EH (cell line): ENCODE measurements at regions not wholly inside any gene's neighbourhood (a gene's known extent, or its start where the extent isn't known, plus 50 kb on each side); places are given as distances from the start of the nearest gene placed in this dataset.
"Not testable (repeated sequence)": the region's sequence is repeated elsewhere in the genome, so short reads cannot be mapped to it uniquely, and the experiment has no call there.

Experiments
- DNase-seq: peaks from one replicate; pipeline ENCODE4 v3.0.0-alpha.2; 2015; ENCODE audit warnings: low read depth

DNA sequence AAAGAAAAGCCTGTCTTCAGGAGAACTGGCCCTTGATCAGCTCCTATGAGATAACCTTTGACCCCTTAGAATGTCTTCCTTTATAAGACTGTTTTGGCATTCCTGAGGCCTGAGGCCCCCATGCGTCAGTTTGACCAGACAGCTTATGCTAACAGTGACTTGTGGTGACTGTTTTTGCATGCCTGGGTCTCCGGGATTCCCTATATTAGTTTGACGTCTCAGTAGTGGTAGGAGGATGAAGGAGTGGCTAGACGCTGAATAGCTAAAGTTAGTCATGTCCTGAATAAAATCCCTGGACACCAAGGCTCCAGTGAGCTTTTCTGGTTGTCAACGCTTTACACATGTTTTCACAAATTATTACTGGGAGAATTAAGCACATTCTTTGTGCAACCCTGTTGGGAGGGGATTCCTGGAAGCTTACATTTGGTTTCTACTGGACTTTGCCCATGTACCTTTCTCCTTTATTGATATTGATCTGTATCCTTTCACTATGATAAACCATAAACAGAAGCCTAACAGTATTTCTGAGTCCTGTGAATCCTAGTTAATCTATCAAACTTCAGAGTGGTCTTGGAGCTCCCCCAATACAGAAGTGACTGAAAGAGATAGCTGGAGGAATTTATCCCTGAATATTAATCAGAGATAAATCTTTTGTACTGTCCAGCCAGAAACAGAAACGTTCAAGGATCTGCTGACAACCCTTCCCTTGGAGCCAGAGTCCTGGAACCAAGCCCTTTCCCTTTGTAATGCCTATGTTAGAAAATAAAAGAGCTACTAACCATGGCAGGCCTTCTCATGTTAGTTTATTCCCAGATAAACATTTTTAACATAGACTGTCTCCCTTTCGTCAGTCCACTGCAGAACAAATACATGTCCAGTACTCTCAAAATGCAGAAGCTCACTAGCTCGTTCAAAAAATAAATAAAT lies 479.2 kb downstream of the RPS29 start:
- no peak for DNase-seq

- DNase-seq, result no peak
These were observed 480.2 kb downstream of the RPS29 start for GRCh38 chr14:49105956-49106355.

- DNase-seq, result no peak
These were observed 480.7 kb downstream of the RPS29 start for GRCh38 chr14:49105512-49105911.

DNA sequence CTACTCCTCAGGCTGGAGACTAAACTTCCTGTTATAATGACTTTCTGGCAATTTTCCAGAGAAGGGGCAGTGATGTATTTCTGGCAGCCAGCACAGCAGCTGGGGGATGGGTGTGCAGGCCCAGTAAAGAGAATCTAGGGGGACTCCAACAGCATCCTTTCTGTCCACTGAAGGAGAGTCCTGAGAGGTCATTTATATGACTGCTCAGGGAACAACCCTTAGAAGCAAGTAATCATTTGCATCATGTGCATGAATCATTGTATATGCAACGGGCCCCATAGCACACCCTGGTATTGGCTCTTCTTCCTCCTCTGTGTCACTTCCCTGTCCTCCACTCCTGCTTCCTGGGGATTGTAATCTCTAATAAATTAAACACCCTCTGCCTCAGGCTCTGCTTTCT lies 493.8 kb downstream of the RPS29 start:
- no peak for DNase-seq

- DNase-seq, result no peak
These were observed 497.1 kb downstream of the RPS29 start for GRCh38 chr14:49089107-49089506.

GRCh38 chr14:49073292-49073691 lies 512.9 kb downstream of the RPS29 start:
- not testable (repeated sequence) for DNase-seq

- no peak for DNase-seq
These were observed 527.7 kb downstream of the RPS29 start for GRCh38 chr14:49058511-49058910.

DNA sequence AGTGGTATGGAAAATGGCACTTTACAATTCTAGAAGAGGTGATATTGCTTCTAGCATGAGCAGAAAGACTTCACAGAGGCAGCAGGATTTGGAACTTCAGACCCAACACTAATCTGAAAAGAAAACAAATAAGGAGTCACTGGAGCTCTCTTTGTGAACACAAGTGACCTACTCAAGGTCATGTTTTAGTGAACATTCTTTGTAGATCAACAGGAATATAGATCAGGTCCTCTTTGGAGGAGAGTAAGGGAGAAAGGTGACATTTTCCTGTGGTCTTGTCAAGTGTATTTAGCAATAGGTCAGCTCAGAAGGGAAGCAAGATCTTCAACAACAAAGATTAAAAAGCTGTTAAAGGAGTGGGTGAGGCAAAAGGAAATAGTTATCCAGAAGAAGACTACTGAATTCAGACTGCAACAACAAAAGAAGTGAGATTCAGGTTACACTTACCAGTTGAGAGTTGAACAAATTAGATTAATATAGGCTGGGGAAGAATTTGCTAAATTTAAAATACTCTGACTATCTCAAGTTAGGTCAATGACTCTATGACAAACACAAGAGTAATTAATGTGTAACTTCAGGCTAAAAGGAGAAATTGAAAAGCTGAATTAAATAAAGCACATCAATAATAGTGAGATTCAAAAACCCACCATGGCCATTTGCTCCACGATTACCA lies 528.2 kb downstream of the RPS29 start:
- DNase-seq, result no peak

DNA sequence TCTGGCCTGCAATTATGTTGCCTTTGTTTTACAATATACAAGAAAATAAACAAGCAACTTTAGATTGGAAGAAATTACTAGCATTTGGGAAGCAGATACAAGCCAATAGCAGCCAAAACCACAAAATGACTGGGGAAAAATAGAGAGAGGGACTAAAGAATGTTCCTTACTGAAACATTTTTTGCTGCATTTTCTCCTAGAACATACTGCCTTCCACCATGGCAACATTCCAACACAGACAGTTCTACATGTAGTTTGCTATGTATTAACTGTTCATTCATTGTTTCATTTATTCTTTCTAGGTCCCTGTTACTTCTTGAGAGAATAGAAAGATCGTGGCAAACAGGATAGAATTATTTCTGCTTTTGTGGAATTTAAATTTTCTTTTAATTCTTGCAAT lies 530.2 kb downstream of the RPS29 start:
- no peak for DNase-seq

GRCh38 chr14:49052521-49052920 lies 533.7 kb downstream of the RPS29 start:
- no peak for DNase-seq

DNA sequence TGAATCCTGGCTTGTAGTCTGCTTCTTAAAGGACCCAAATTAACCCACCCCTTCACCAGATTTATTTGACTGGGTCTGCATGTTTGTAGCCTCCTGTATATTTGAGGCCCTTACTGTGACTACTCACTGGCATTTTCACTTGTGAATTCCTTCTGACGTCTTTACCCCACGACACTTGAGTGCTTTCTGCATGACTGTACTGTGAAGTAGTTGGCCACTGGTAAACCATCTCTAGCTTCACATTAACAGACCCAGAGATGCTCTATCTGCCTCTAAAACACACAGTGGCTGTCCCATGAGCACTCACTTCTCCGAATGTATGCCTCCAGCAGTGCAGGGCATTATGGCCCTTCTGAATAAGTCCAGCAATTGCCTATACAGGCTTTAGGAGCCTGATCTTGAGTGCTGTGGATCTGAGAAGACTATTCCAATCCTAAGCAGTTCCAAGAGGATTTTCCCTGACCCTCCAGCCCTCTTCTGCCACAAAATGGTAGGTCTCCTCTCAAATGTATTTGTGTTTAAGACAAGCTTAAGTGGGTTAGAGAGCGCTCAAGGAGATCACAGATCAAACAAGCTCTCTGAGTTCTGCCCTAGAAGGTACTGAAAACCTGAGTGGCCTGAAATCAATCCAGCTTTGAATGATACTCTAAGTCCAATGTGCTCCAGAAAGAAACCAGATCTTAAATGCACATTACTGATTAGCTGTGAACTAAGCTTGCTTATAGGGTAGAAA lies 534.7 kb downstream of the RPS29 start:
- no peak for DNase-seq

DNA sequence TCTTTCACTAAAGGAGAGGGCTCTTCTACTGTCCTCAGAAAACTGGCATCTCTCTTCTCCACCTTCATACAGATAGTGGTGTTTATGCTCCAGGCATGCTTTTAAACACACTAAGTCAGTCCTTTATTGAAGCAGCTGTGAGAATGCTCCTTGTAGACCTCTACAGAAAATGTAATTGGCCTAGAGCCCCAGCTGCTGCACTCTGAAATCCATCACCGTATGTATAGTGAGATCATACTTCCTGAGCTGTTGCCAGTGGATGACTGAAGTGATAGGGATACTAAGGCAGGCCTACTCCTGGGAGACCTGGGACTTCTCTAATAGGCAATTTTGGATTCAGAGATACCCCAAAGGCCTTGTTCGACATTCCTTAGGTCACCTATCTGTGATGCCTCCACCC lies 535.4 kb downstream of the RPS29 start:
- no peak for DNase-seq

DNA sequence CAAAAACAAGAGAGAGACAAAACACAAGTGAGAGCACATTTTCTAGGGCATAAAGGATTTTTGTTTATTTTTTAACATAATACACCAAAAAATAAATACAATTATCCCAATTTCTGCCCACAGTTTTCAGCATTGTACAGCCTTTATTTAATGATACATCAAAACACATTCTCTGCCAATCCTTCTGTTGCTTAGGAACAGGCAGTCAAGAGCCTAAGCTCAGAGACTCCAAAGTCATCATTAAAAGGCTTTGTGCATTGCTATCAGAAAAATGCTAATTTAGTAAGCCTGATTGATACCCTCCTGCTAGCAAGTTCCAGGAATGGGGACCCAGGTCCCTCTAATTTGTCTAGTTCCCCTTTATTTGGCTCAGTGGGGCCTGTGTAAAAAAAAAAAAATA lies 536.5 kb downstream of the RPS29 start:
- no peak for DNase-seq

DNA sequence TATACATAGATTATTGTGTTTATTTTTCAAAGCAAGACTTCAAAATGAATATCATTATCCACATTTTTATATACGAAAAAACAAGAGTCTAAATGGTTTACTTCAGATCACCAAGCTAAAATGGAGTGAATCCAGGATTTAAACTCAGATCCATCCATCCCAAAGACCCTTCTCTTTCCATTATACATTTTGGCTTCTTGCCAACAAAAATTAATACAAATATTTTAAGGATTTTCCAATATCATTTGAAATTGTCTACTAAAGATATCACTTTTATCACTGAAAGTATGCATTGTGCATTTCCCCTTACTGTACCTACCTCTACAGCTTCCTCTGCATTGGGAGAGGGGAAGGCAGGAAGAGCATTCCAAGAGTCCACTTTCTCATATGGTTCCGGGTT lies 541.2 kb downstream of the RPS29 start:
- DNase-seq, result no peak

DNA sequence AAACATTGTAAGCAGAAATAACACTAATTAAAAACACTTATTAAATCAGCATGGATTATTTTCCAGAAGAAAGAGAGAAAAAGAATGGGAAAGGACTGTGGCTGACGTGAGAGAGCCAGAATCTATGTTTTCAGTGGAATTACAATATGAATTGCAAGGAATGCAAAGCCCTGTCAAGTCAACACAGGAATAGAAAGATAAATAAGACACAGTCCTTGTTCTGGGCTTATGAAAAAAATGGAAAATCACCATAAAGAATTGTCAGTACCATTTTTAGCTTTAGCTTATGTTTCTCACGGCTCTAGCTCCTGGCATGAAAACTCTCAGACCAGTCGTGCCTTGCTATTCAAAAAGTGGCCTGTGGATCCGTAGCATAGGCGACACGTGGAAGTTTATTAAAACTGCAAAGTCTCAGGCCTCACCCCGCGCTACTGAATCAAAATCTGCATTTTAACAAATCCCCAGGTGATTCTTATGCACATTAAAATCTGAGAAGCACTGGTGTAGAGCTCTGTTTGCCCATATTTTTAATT lies 549.1 kb downstream of the RPS29 start:
- DNase-seq, result no peak

GRCh38 chr14:49036266-49036665 lies 549.9 kb downstream of the RPS29 start:
- DNase-seq, result no peak

- DNase-seq, result no peak
These were observed 553.0 kb downstream of the RPS29 start for GRCh38 chr14:49033131-49033530.

DNA sequence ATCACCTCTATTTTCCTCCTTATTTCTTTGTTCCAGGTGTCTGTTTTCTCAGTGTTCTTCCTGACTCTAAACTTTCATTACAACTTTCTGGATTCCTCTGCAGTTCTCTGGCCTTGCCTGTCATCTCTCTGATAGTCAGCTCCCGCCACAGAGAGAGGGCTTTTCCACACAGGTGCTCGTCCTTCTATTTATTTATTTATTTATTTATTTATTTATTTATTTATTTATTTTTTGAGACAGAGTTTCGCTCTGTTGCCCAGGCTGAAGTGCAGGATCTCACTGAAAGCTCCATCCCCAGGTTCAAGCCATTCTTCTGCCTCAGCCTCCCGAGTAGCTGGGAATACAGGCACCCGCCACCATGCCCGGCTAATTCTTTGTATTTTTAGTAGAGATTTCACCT lies 554.5 kb downstream of the RPS29 start:
- not testable (repeated sequence) for DNase-seq

DNA sequence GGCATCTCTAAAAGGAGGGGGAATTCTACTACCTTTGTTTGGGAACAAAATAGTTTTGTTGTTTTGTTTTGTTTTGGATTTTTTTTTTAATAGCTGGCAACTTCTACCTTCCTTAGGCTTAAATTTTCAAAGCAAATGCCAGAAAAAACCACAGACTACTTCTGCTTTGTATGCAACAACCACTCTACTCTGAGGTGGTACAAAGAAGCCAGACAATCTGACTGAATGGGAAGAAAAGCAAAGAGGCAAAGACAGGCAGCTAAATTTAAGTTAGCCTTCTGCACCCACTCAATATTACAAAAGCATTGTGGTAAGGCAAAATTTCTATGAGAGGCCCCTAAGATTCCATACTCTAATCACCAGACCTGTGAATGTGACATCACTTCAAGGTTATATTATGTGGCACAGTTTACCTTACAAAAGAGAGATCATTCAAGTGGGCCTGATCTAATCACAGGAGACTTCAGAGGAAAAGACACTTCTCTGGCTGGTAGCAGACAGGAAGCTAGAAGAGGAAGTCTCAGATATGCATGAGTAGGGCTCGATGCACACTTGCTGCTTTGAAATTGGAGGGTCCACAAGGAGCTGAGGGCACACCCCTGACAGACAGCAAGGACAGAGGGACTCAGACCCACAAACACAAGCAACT lies 566.6 kb downstream of the RPS29 start:
- no peak for DNase-seq

GRCh38 chr14:49017447-49017846 lies 568.7 kb downstream of the RPS29 start:
- no peak for DNase-seq

- no peak for DNase-seq
These were observed 569.8 kb downstream of the RPS29 start for GRCh38 chr14:49016381-49016780.

DNA sequence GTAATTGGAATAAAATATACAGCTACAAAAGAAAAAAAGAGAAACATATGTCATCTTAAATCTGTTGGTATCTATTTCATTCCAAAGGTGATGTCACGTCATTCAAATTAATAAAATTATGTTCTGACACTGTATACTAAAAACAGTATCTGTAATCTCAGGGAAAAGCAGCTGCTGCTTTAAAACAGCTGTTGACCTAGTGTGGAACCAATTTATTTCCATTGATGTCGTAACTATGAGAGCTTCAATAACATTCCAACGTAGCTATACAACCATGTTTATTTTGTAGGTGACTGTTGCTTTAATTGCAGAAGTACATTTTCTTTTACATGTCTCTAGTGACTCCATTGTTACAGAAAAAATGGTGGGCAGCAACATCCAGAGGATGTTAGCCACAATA lies 571.7 kb downstream of the RPS29 start:
- no peak for DNase-seq
